ENCODE measurements at regions not wholly inside any gene's neighbourhood (a gene's known extent, or its start where the extent isn't known, plus 50 kb on each side); places are given as distances from the start of the nearest gene placed in this dataset.
"Not testable (repeated sequence)": the region's sequence is repeated elsewhere in the genome, so short reads cannot be mapped to it uniquely, and the experiment has no call there.

- H3K4me3 ChIP-seq, result no peak overlapping the region
- ATAC-seq, result no peak
- no peak for TF ChIP-seq CTCF (IDR thresholded peaks at IDR 0.05)
- H3K27ac ChIP-seq, result no peak overlapping the region
- peaks cover 0 to 28% (median 11%) of the 10 kb centered on the region in 11 donors for H3K9me3 ChIP-seq
- H3K27me3 ChIP-seq, result no peaks in the 10 kb centered on the region
- DNase-seq, result no peak
- WGBS, 2 donors, result 72 to 81% methylated on average over 2 of the region's 2 CpGs
- intact Hi-C loops (cut with DNase I), result no loop called here
- H3K36me3 ChIP-seq, result no peaks in the 10 kb centered on the region
- H3K4me1 ChIP-seq, result no peaks in the 10 kb centered on the region
Measured at GRCh38 chr4:79676705-79677104, 268.7 kb upstream of the GK2 start.

- H3K4me1 ChIP-seq; H3K4me3 ChIP-seq; H3K36me3 ChIP-seq; intact Hi-C loops (cut with DNase I); H3K27me3 ChIP-seq; H3K27ac ChIP-seq; ATAC-seq; DNase-seq: not testable (repeated sequence)
- peaks cover 0 to 46% (median 11%) of the 10 kb centered on the region in 11 donors for H3K9me3 ChIP-seq
- 92 to 96% methylated on average over 4 of the region's 4 CpGs for WGBS, 2 donors
Measured at GRCh38 chr4:79674906-79675305, 266.9 kb upstream of the GK2 start.

- H3K4me1 ChIP-seq, result no peaks in the 10 kb centered on the region
- no peak overlapping the region for H3K4me3 ChIP-seq
- intact Hi-C loops (cut with DNase I), result no loop called here
- no peak for TF ChIP-seq CTCF (IDR thresholded peaks at IDR 0.05)
- ATAC-seq (no peak), DNase-seq (no peak)
- no peaks in the 10 kb centered on the region for H3K36me3 ChIP-seq
- WGBS, 2 donors, result 77 to 83% methylated on average over 3 of the region's 3 CpGs
- H3K27ac ChIP-seq, result no peak overlapping the region
- H3K27me3 ChIP-seq, result no peaks in the 10 kb centered on the region
- peaks cover 0 to 56% (median 16%) of the 10 kb centered on the region in 11 donors for H3K9me3 ChIP-seq
Measured at GRCh38 chr4:79673898-79674297, 265.9 kb upstream of the GK2 start.

GRCh38 chr4:79673377-79673776 lies 265.3 kb upstream of the GK2 start:
- Histone ChIP-seq H3K4me1 (no peaks in the 10 kb centered on the region), H3K4me3 (no peak overlapping the region), H3K9me3 (peaks cover 0 to 61% (median 18%) of the 10 kb centered on the region in 11 donors), H3K27ac (no peak overlapping the region), H3K36me3 (no peaks in the 10 kb centered on the region), H3K27me3 (no peaks in the 10 kb centered on the region)
- DNase-seq (no peak), ATAC-seq (no peak)
- TF ChIP-seq CTCF (IDR thresholded peaks at IDR 0.05), result no peak
- 62 to 77% methylated on average over 7 of the region's 7 CpGs for WGBS, 2 donors
- intact Hi-C loops (cut with DNase I), result no loop called here

GRCh38 chr4:79666875-79667274 lies 258.8 kb upstream of the GK2 start:
- Histone ChIP-seq H3K4me3 (no peak overlapping the region), H3K4me1 (no peaks in the 10 kb centered on the region), H3K36me3 (no peaks in the 10 kb centered on the region), H3K27ac (no peak overlapping the region), H3K27me3 (no peaks in the 10 kb centered on the region), H3K9me3 (peaks cover 0 to 34% (median 9%) of the 10 kb centered on the region in 11 donors)
- intact Hi-C loops (cut with DNase I), result no loop called here
- WGBS, 2 donors, result 72 to 84% methylated on average over 3 of the region's 3 CpGs
- no peak for DNase-seq
- TF ChIP-seq CTCF (IDR thresholded peaks at IDR 0.05), result no peak
- ATAC-seq, result no peak
